ENCODE measurements at regions not wholly inside any gene's neighbourhood (a gene's known extent, or its start where the extent isn't known, plus 50 kb on each side); places are given as distances from the start of the nearest gene placed in this dataset.

GRCh38 chr3:29091599-29092189 lies 189.2 kb upstream of the RBMS3 start:
- TF ChIP-seq, protein P1, sequence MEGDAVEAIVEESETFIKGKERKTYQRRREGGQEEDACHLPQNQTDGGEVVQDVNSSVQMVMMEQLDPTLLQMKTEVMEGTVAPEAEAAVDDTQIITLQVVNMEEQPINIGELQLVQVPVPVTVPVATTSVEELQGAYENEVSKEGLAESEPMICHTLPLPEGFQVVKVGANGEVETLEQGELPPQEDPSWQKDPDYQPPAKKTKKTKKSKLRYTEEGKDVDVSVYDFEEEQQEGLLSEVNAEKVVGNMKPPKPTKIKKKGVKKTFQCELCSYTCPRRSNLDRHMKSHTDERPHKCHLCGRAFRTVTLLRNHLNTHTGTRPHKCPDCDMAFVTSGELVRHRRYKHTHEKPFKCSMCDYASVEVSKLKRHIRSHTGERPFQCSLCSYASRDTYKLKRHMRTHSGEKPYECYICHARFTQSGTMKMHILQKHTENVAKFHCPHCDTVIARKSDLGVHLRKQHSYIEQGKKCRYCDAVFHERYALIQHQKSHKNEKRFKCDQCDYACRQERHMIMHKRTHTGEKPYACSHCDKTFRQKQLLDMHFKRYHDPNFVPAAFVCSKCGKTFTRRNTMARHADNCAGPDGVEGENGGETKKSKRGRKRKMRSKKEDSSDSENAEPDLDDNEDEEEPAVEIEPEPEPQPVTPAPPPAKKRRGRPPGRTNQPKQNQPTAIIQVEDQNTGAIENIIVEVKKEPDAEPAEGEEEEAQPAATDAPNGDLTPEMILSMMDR (IDR thresholded peaks at IDR 0.05): no peak
- TF ChIP-seq POLR2A (IDR thresholded peaks at IDR 0.05) (no peak), POLR2AphosphoS5 (IDR thresholded peaks at IDR 0.05) (no peak), EP300 (IDR thresholded peaks at IDR 0.05) (no peak)

All from upper lobe of left lung (tissue), 4 donors.